Transverse colon (tissue), 4 donors: ENCODE measurements at regions not wholly inside any gene's neighbourhood (a gene's known extent, or its start where the extent isn't known, plus 50 kb on each side); places are given as distances from the start of the nearest gene placed in this dataset.

ENCODE experiments used
- EP300 ChIP-seq: sonication (generic); formaldehyde crosslinking; IDR thresholded peaks from one replicate; pipeline ENCODE4 v1.6.1; 2017; ENCODE audit warnings: antibody characterized with exemption, low read depth
- POLR2A ChIP-seq: fragments of 450-650 bp; IDR thresholded peaks from one replicate; pipeline ENCODE4 v1.6.1; 2016; ENCODE audit warnings: antibody characterized with exemption, mild to moderate bottlenecking, moderate library complexity
- POLR2AphosphoS5 ChIP-seq, 3 donors: sonication (generic); formaldehyde crosslinking; IDR thresholded peaks; one replicate each; pipeline ENCODE4 v1.6.1; 2016; ENCODE audit warnings: antibody characterized with exemption in 3 of 3
- TF ChIP-seq, protein P1 (sequence below), 5 experiments: fragments of 200-600 bp in 3 of 5; fragments of 450-650 bp in 2 of 5; sonication (generic) in 3 of 5; IDR thresholded peaks; 1 replicate in 2 of 5; 2 replicates in 3 of 5; pipeline ENCODE4 v1.5.1; 2016 to 2017; ENCODE audit warnings: antibody characterized with exemption in 5 of 5, inconsistent platforms in 3 of 5, mild to moderate bottlenecking in 2 of 5, moderate library complexity in 1 of 5

DNA sequence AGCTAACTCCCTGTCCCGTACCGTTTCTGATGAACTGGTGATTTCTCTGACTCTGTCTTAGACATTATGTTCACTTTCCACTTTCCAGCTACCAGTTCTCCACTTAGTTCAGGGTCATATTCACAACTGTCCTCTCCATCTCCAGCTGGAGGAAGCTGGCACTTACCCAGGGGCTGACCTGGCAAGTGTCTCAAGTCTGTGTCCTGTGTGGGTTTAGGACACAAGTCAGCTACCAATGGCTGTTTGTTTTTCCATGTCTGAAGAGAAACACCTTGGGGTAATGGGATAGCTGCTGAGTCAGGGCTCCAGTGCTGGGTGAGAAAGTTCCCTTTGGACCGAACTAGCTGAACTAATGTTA, 134.4 kb downstream of the CSNK2A3 start:
- TF ChIP-seq POLR2A = no peak
- TF ChIP-seq, protein P1, sequence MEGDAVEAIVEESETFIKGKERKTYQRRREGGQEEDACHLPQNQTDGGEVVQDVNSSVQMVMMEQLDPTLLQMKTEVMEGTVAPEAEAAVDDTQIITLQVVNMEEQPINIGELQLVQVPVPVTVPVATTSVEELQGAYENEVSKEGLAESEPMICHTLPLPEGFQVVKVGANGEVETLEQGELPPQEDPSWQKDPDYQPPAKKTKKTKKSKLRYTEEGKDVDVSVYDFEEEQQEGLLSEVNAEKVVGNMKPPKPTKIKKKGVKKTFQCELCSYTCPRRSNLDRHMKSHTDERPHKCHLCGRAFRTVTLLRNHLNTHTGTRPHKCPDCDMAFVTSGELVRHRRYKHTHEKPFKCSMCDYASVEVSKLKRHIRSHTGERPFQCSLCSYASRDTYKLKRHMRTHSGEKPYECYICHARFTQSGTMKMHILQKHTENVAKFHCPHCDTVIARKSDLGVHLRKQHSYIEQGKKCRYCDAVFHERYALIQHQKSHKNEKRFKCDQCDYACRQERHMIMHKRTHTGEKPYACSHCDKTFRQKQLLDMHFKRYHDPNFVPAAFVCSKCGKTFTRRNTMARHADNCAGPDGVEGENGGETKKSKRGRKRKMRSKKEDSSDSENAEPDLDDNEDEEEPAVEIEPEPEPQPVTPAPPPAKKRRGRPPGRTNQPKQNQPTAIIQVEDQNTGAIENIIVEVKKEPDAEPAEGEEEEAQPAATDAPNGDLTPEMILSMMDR (IDR thresholded peaks at IDR 0.05) = no peak
- no peak for TF ChIP-seq POLR2AphosphoS5 (IDR thresholded peaks at IDR 0.05)
- TF ChIP-seq EP300 = no peak
